ENCODE measurements at regions not wholly inside any gene's neighbourhood (a gene's known extent, or its start where the extent isn't known, plus 50 kb on each side); places are given as distances from the start of the nearest gene placed in this dataset.

DNA sequence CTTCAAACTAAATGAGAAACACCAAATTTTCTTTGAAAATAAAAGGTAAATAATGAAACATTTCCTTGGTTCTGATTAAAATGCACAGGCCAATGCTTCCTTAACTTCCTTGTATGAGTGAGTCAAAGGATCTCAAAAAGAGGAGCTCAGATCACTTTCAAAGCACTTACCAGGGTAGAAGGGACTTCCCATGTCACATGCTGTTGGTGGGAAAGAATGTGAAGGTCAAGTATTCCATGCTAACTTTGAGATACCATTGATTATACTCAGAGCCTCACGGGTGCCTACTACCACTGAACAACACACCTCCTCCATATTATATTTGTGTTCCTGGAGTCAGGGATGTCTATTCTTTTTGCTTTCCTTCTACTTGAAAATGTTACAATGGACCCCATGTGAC, 233.5 kb upstream of the KIAA1217 start:
- TF ChIP-seq, protein P1, sequence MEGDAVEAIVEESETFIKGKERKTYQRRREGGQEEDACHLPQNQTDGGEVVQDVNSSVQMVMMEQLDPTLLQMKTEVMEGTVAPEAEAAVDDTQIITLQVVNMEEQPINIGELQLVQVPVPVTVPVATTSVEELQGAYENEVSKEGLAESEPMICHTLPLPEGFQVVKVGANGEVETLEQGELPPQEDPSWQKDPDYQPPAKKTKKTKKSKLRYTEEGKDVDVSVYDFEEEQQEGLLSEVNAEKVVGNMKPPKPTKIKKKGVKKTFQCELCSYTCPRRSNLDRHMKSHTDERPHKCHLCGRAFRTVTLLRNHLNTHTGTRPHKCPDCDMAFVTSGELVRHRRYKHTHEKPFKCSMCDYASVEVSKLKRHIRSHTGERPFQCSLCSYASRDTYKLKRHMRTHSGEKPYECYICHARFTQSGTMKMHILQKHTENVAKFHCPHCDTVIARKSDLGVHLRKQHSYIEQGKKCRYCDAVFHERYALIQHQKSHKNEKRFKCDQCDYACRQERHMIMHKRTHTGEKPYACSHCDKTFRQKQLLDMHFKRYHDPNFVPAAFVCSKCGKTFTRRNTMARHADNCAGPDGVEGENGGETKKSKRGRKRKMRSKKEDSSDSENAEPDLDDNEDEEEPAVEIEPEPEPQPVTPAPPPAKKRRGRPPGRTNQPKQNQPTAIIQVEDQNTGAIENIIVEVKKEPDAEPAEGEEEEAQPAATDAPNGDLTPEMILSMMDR (IDR thresholded peaks at IDR 0.05) = no peak
- TF ChIP-seq POLR2A (IDR thresholded peaks at IDR 0.05) = no peak

Measured in tibial nerve (tissue), 3 donors.